Neuronal stem cell (in vitro differentiated cells): ENCODE measurements at regions not wholly inside any gene's neighbourhood (a gene's known extent, or its start where the extent isn't known, plus 50 kb on each side); places are given as distances from the start of the nearest gene placed in this dataset.

ENCODE experiments used
- DNase-seq: peaks from one replicate; pipeline ENCODE4 v3.0.0-alpha.2; 2013; ENCODE audit warnings: low spot score
- H2AFZ ChIP-seq: one replicate; pipeline ENCODE4 v1.6.1; 2013; ENCODE audit warnings: mild to moderate bottlenecking, low read length, inconsistent platforms
- H2AK5ac ChIP-seq: 2 replicates; pipeline ENCODE4 v1.6.1; 2013; ENCODE audit warnings: low read depth, mild to moderate bottlenecking, inconsistent platforms, low read length, moderate library complexity, mixed read lengths
- H2BK120ac ChIP-seq: 2 replicates; pipeline ENCODE4 v1.6.1; 2013; ENCODE audit warnings: low read depth, mild to moderate bottlenecking, inconsistent platforms, low read length, moderate library complexity, mixed read lengths
- H2BK12ac ChIP-seq: one replicate; pipeline ENCODE4 v1.6.1; 2013; ENCODE audit warnings: low read length, inconsistent platforms
- H2BK15ac ChIP-seq: 2 replicates; pipeline ENCODE4 v1.6.1; 2013; ENCODE audit warnings: mild to moderate bottlenecking, low read length, inconsistent platforms, mixed read lengths
- H2BK5ac ChIP-seq: one replicate; pipeline ENCODE4 v1.6.1; 2013; ENCODE audit warnings: inconsistent platforms, mild to moderate bottlenecking, low read length, moderate library complexity
- H3K14ac ChIP-seq: one replicate; pipeline ENCODE4 v1.6.1; 2013; ENCODE audit warnings: low read length, inconsistent platforms
- H3K18ac ChIP-seq: 2 replicates; pipeline ENCODE4 v1.6.1; 2013; ENCODE audit warnings: low read length, inconsistent platforms
- H3K23ac ChIP-seq: 2 replicates; pipeline ENCODE4 v1.6.1; 2013; ENCODE audit warnings: low read depth, mild to moderate bottlenecking, mixed read lengths, low read length, inconsistent platforms; ENCODE audit not compliant: poor library complexity
- H3K27ac ChIP-seq: replicated peaks from 3 replicates; pipeline ENCODE4 v1.5.1; 2013; ENCODE audit warnings: low read length, inconsistent platforms
- H3K27me3 ChIP-seq, 3 experiments: 2 replicates each; pipeline ENCODE4 v1.6.1; 2013; ENCODE audit warnings: low read length in 3 of 3, mild to moderate bottlenecking in 2 of 3, inconsistent platforms in 1 of 3, low read depth in 1 of 3, mixed read lengths in 1 of 3, moderate library complexity in 1 of 3; ENCODE audit not compliant: control insufficient read depth in 3 of 3, insufficient read depth in 3 of 3
- H3K36me3 ChIP-seq, 2 donors: replicated peaks in 1 of 2; 2 replicates each; pipeline ENCODE4 v1.6.1; 2013; ENCODE audit warnings: low read length in 2 of 2; ENCODE audit not compliant: control insufficient read depth in 2 of 2, insufficient read depth in 2 of 2
- H3K4ac ChIP-seq: 2 replicates; pipeline ENCODE4 v1.6.1; 2013; ENCODE audit warnings: inconsistent platforms, mild to moderate bottlenecking, low read length, moderate library complexity
- H3K4me1 ChIP-seq, 2 donors: 1 replicate in 1 of 2; 2 replicates in 1 of 2; pipeline ENCODE4 v1.6.1; 2013; ENCODE audit warnings: low read length in 2 of 2, low read depth in 1 of 2; ENCODE audit not compliant: control insufficient read depth in 2 of 2, insufficient read depth in 1 of 2
- H3K4me2 ChIP-seq: one replicate; pipeline ENCODE4 v1.6.1; 2013; ENCODE audit warnings: mild to moderate bottlenecking, low read length, inconsistent platforms; ENCODE audit not compliant: insufficient read depth, poor library complexity, severe bottlenecking
- H3K4me3 ChIP-seq, 2 donors: 2 replicates each; pipeline ENCODE4 v1.5.1; 2013; ENCODE audit warnings: low read length in 2 of 2, mild to moderate bottlenecking in 2 of 2, inconsistent platforms in 1 of 2, moderate library complexity in 1 of 2
- H3K79me1 ChIP-seq: one replicate; pipeline ENCODE4 v1.6.1; 2013; ENCODE audit warnings: low read depth, mild to moderate bottlenecking, inconsistent platforms, low read length, moderate library complexity
- H3K9ac ChIP-seq: one replicate; pipeline ENCODE4 v1.6.1; 2013; ENCODE audit warnings: mild to moderate bottlenecking, low read depth, low read length, inconsistent platforms; ENCODE audit not compliant: poor library complexity
- H3K9me3 ChIP-seq, 2 donors: replicated peaks in 1 of 2; 2 replicates each; pipeline versions ENCODE3 to v1.6.1; 2013; ENCODE audit warnings: low read length in 2 of 2, mild to moderate bottlenecking in 2 of 2, inconsistent platforms in 1 of 2, low read depth in 1 of 2, mixed read lengths in 1 of 2, moderate library complexity in 1 of 2; ENCODE audit not compliant: control insufficient read depth in 2 of 2, insufficient read depth in 1 of 2
- H4K8ac ChIP-seq: one replicate; pipeline ENCODE4 v1.6.1; 2013; ENCODE audit warnings: low read depth, mild to moderate bottlenecking, inconsistent platforms, low read length, moderate library complexity
- H4K91ac ChIP-seq: one replicate; pipeline ENCODE4 v1.6.1; 2013; ENCODE audit warnings: low read length, low read depth, mild to moderate bottlenecking, inconsistent platforms; ENCODE audit not compliant: poor library complexity
- WGBS, 2 donors: extraction: QIAGEN DNeasy Blood & Tissue Kit; methylation state at CpG; one replicate each; pipeline ENCODE4 v1.1.7; 2013; ENCODE audit warnings: missing lambda C conversion rate in 2 of 2, mixed read lengths in 1 of 2; ENCODE audit not compliant: insufficient read length in 2 of 2, insufficient replicate concordance in 1 of 2; ENCODE audit errors: extremely low coverage in 2 of 2; 5-methylcytosine and 5-hydroxymethylcytosine counted together

DNA sequence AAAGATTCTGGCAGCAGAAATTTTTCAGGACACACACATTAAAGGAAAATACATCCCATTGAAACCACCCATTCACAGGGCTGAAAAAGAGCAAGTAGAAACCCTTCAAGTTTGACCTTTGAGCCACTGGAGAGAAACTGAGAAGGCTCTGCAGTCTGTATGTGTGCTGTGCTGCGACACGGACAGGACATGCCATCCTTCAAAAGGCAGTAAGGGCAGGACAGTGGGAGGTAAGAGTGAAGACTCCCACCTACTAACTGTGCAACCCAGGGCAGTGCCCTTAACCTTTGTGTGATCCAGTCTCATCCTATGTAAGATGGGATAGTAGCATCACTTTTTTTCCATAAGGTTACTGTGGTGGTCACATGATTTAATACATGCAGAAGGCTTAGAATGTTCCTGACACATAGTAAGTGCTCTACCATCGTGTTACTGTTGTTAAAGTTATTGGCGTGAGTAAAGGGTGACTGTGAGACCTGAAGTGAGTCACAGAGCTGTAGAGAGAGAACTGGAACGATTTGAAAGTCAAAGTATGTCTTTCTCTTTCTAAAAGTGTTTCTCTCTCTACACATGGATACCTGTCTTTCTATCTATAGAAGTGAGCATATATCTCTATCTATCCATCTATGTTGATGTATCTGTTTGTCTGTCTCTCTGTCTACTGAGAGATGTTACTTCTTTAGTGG is 153.7 kb upstream of the OLIG3 start:
- H2AFZ ChIP-seq = no peak overlapping the region
- H2BK5ac ChIP-seq = no peak overlapping the region
- H3K79me1 ChIP-seq = no peaks in the 10 kb centered on the region
- H2AK5ac ChIP-seq = no peak overlapping the region
- no peak overlapping the region for H3K14ac ChIP-seq
- no peak overlapping the region for H3K4ac ChIP-seq
- H3K4me3 ChIP-seq = no peak overlapping the region
- no CpG with 5 or more reads among the region's 5 CpGs for WGBS, 2 donors
- H3K27ac ChIP-seq = no peak overlapping the region
- H3K9ac ChIP-seq = no peak overlapping the region
- no peak overlapping the region for H4K91ac ChIP-seq
- H3K27me3 ChIP-seq = no peaks in the 10 kb centered on the region
- no peak overlapping the region for H3K4me2 ChIP-seq
- no peak overlapping the region for H2BK120ac ChIP-seq
- peaks cover 0 to 5% of the 10 kb centered on the region in 2 donors for H3K9me3 ChIP-seq
- no peaks in the 10 kb centered on the region for H3K36me3 ChIP-seq
- no peak overlapping the region for H2BK12ac ChIP-seq
- H3K4me1 ChIP-seq = no peaks in the 10 kb centered on the region
- no peak overlapping the region for H3K18ac ChIP-seq
- no peak overlapping the region for H4K8ac ChIP-seq
- DNase-seq = no peak
- H2BK15ac ChIP-seq = no peak overlapping the region
- H3K23ac ChIP-seq = no peak overlapping the region

DNA sequence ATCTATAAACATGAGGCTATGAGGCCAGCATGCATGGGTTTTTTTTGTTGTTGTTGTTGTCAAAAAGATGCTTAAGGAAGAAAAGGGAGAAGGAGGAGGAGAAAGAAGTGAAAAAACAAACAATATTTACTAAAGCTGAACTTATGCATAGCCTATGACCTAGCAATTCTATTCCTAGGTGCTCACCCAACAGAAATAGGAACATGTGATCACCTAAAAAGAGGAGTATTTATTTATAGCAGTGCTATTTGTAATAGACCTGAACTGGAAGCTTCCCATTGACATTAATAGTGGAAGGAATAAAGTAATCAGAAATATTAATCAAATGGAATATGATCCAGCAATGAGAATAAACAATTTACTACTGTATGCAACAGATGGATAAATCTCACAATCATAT is 156.5 kb upstream of the OLIG3 start:
- H2AK5ac ChIP-seq = no peak overlapping the region
- DNase-seq = no peak
- H3K79me1 ChIP-seq = no peaks in the 10 kb centered on the region
- H3K36me3 ChIP-seq = no peaks in the 10 kb centered on the region
- no peak overlapping the region for H2BK12ac ChIP-seq
- H3K14ac ChIP-seq = no peak overlapping the region
- no peak overlapping the region for H3K4ac ChIP-seq
- no peak overlapping the region for H3K27ac ChIP-seq
- no peak overlapping the region for H2BK5ac ChIP-seq
- no peak overlapping the region for H2BK120ac ChIP-seq
- H3K9me3 ChIP-seq = peaks cover 0 to 8% of the 10 kb centered on the region in 2 donors
- H4K8ac ChIP-seq = no peak overlapping the region
- no peak overlapping the region for H3K4me3 ChIP-seq
- no peaks in the 10 kb centered on the region for H3K4me1 ChIP-seq
- H3K9ac ChIP-seq = no peak overlapping the region
- no peak overlapping the region for H2BK15ac ChIP-seq
- H4K91ac ChIP-seq = no peak overlapping the region
- H3K4me2 ChIP-seq = no peak overlapping the region
- no peak overlapping the region for H3K23ac ChIP-seq
- no peaks in the 10 kb centered on the region for H3K27me3 ChIP-seq
- no peak overlapping the region for H2AFZ ChIP-seq
- H3K18ac ChIP-seq = no peak overlapping the region

DNA sequence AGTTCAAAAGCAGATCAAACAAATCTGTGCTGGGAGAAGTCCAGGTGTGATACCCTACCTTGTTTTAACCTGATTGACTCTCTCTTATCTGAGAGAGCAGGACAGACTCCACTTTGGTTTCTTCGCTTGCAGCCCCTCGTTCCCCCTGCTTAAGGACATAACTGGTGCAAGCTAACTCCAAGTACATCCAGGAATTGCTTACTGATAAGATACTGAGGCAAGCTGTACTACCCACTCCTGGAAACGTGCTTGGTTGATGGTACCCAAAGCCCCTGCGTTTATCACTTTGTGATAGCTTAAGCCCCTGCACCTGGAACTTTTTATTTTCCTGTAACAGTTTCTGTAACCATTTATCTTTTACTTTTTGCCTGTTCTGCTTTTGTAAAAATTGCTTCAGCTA is 157.0 kb upstream of the OLIG3 start:
- no peak overlapping the region for H3K23ac ChIP-seq

DNA sequence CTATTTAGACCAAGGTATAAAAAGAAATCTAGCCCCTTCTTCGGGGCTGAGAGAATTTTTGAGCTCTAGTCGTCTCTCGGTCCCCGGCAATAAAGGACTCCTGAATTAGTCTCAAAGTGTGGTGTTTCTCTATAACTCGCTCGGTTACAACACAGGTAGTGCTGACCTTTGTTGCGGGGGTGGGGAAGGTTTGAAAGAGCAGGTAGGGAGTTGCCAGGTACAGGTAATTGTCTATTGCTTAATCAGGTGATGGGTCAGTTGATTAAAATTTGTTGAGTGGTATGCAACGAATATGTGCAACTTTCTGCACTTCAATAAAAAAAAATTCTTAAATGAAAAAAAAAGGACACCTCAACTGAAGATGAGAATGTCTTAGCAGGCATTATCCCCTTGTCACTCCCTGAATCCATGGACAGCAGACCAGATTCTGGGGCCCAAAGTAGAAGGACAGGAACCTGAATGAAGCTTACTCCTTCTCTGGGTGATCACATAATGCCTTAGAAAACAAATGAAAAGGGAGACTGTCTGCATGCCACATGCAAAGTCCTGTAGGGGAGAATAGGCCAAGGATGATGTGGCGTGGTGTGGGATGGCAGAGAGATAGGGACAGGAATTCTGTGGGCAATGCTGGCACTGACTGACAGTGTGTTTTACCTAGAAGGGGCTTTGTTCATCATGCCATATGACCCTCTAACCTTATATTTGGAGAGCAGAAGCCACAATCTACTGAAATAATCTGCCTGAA is 157.6 kb upstream of the OLIG3 start:
- H2BK15ac ChIP-seq = no peak overlapping the region
- H2BK12ac ChIP-seq = no peak overlapping the region
- peaks cover 0 to 9% of the 10 kb centered on the region in 2 donors for H3K9me3 ChIP-seq
- H3K4ac ChIP-seq = no peak overlapping the region
- H4K8ac ChIP-seq = no peak overlapping the region
- no peaks in the 10 kb centered on the region for H3K79me1 ChIP-seq
- H2AK5ac ChIP-seq = no peak overlapping the region
- no peak overlapping the region for H3K23ac ChIP-seq
- no peak overlapping the region for H4K91ac ChIP-seq
- H3K4me2 ChIP-seq = no peak overlapping the region
- no peak overlapping the region for H3K9ac ChIP-seq
- no peak overlapping the region for H3K14ac ChIP-seq
- no peak overlapping the region for H3K18ac ChIP-seq
- H2BK5ac ChIP-seq = no peak overlapping the region
- no peaks in the 10 kb centered on the region for H3K27me3 ChIP-seq
- H3K4me3 ChIP-seq = no peak overlapping the region
- H3K4me1 ChIP-seq = no peaks in the 10 kb centered on the region
- WGBS, 2 donors = no CpG with 5 or more reads among the region's 9 CpGs
- no peak for DNase-seq
- H2BK120ac ChIP-seq = no peak overlapping the region
- no peaks in the 10 kb centered on the region for H3K36me3 ChIP-seq
- H3K27ac ChIP-seq = no peak overlapping the region
- H2AFZ ChIP-seq = no peak overlapping the region

More for the DNA sequence above, 157.0 kb upstream of the OLIG3 start:
- no peak overlapping the region for H4K8ac ChIP-seq
- H2BK15ac ChIP-seq = no peak overlapping the region
- DNase-seq = no peak
- H3K4me3 ChIP-seq = no peak overlapping the region
- no peaks in the 10 kb centered on the region for H3K36me3 ChIP-seq
- H2BK5ac ChIP-seq = no peak overlapping the region
- H2AFZ ChIP-seq = no peak overlapping the region
- H3K27ac ChIP-seq = no peak overlapping the region
- no peak overlapping the region for H3K4ac ChIP-seq
- H3K9me3 ChIP-seq = peaks cover 0 to 8% of the 10 kb centered on the region in 2 donors
- no peak overlapping the region for H2BK120ac ChIP-seq
- H4K91ac ChIP-seq = no peak overlapping the region
- H3K14ac ChIP-seq = no peak overlapping the region
- no peak overlapping the region for H2BK12ac ChIP-seq
- WGBS, 2 donors = no CpG with 5 or more reads among the region's 4 CpGs
- H3K4me2 ChIP-seq = no peak overlapping the region
- no peak overlapping the region for H3K9ac ChIP-seq
- H3K18ac ChIP-seq = no peak overlapping the region
- H3K27me3 ChIP-seq = no peaks in the 10 kb centered on the region
- no peaks in the 10 kb centered on the region for H3K4me1 ChIP-seq
- H3K79me1 ChIP-seq = no peaks in the 10 kb centered on the region
- H2AK5ac ChIP-seq = no peak overlapping the region
